HEK293T (cell line): ENCODE measurements at regions not wholly inside any gene's neighbourhood (a gene's known extent, or its start where the extent isn't known, plus 50 kb on each side); places are given as distances from the start of the nearest gene placed in this dataset.

Experiments
- CTCF ChIA-PET: fragments of 350-600 bp; formaldehyde crosslinking; extraction: SDS; loops from one replicate; lab custom pipeline; 2021; ENCODE audit warnings: antibody characterized with exemption, inconsistent platforms; lab: Yijun Ruan, JAX
- POLR2A ChIA-PET: fragments of 350-600 bp; formaldehyde crosslinking; extraction: SDS; loops from one replicate; lab custom pipeline; 2020; ENCODE audit warnings: antibody characterized with exemption, inconsistent platforms; lab: Yijun Ruan, JAX
- DNase-seq: peaks from one replicate; pipeline ENCODE4 v3.0.0; 2012; ENCODE audit warnings: mixed read lengths; ENCODE audit errors: extremely low spot score
- ARNT ChIP-seq: fragments of 450-650 bp; IDR thresholded peaks from 2 replicates; pipeline ENCODE4 v1.6.1; 2017; ENCODE audit warnings: mild to moderate bottlenecking
- BHLHE40 ChIP-seq: fragments of 450-650 bp; IDR thresholded peaks from 2 replicates; pipeline ENCODE4 v1.6.1; 2016; ENCODE audit warnings: mild to moderate bottlenecking, moderate library complexity, borderline replicate concordance
- CTBP1 ChIP-seq: fragments of 450-650 bp; IDR thresholded peaks from 2 replicates; pipeline ENCODE4 v1.6.1; 2016; ENCODE audit warnings: borderline replicate concordance
- ELF4 ChIP-seq: fragments of 450-650 bp; IDR thresholded peaks from 2 replicates; pipeline ENCODE4 v1.6.1; 2017; ENCODE audit warnings: antibody characterized with exemption
- FOXA1 ChIP-seq: fragments of 450-650 bp; IDR thresholded peaks from 2 replicates; pipeline ENCODE4 v1.6.1; 2016; ENCODE audit warnings: mild to moderate bottlenecking
- FOXK2 ChIP-seq: fragments of 450-650 bp; IDR thresholded peaks from 2 replicates; pipeline ENCODE4 v1.6.1; 2016; ENCODE audit warnings: mild to moderate bottlenecking
- FOXM1 ChIP-seq: fragments of 450-650 bp; IDR thresholded peaks from 2 replicates; pipeline ENCODE4 v1.6.1; 2017; ENCODE audit warnings: mild to moderate bottlenecking, borderline replicate concordance
- HDGF ChIP-seq: fragments of 450-650 bp; IDR thresholded peaks from 2 replicates; pipeline ENCODE4 v1.6.1; 2017; ENCODE audit warnings: antibody characterized with exemption, borderline replicate concordance
- L3MBTL2 ChIP-seq: fragments of 450-650 bp; conservative IDR thresholded peaks from 2 replicates; pipeline ENCODE4 v1.6.1; 2016; ENCODE audit warnings: mild to moderate bottlenecking
- LEF1 ChIP-seq: fragments of 450-650 bp; IDR thresholded peaks from 2 replicates; pipeline ENCODE4 v1.6.1; 2017; ENCODE audit warnings: mild to moderate bottlenecking, borderline replicate concordance
- NFRKB ChIP-seq: fragments of 450-650 bp; IDR thresholded peaks from 2 replicates; pipeline ENCODE4 v1.6.1; 2016; ENCODE audit warnings: mild to moderate bottlenecking, moderate library complexity
- PKNOX1 ChIP-seq: fragments of 450-650 bp; IDR thresholded peaks from 2 replicates; pipeline ENCODE4 v1.6.1; 2016
- SP1 ChIP-seq: fragments of 450-650 bp; IDR thresholded peaks from 2 replicates; pipeline ENCODE4 v1.6.1; 2017
- SUZ12 ChIP-seq: fragments of 450-650 bp; IDR thresholded peaks from 2 replicates; pipeline ENCODE4 v1.6.1; 2016; ENCODE audit warnings: mild to moderate bottlenecking
- TARDBP ChIP-seq: fragments of 450-650 bp; IDR thresholded peaks from 2 replicates; pipeline ENCODE4 v1.6.1; 2016
- ZNF384 ChIP-seq: fragments of 450-650 bp; IDR thresholded peaks from 2 replicates; pipeline ENCODE4 v1.6.1; 2016

- ChIA-PET CTCF (no interaction called here), POLR2A (no interaction called here)
- TF ChIP-seq CTBP1 (no peak), FOXA1 (no peak), SUZ12 (no peak), SP1 (no peak), NFRKB (no peak), FOXM1 (no peak), ZNF384 (no peak), LEF1 (no peak), ELF4 (no peak)
Observed at GRCh38 chr9:38342532-38342931, 50.0 kb upstream of the ALDH1B1 start.

GRCh38 chr9:38342096-38342495, 50.4 kb upstream of the ALDH1B1 start:
- TF ChIP-seq ELF4 = no peak
- TF ChIP-seq SP1 = no peak
- TF ChIP-seq BHLHE40 = no peak
- no peak for TF ChIP-seq FOXA1
- POLR2A ChIA-PET = no interaction called here
- DNase-seq = no peak
- CTCF ChIA-PET = no interaction called here

More at GRCh38 chr9:38342532-38342931, 50.0 kb upstream of the ALDH1B1 start:
- no peak for DNase-seq

GRCh38 chr9:38339496-38339895, 53.0 kb upstream of the ALDH1B1 start:
- POLR2A ChIA-PET = interaction anchor here (0.7 kb wide), 1 partner anchor 39 kb away, joined by 3 read pairs; no protein-coding TSS in a partner anchor
- CTCF ChIA-PET = no interaction called here
- TF ChIP-seq ELF4 (no peak), PKNOX1 (no peak), CTBP1 (no peak), FOXM1 (no peak)
- DNase-seq = no peak

GRCh38 chr9:38339087-38339486, 53.4 kb upstream of the ALDH1B1 start:
- ChIA-PET POLR2A (interaction anchor here (0.7 kb wide), 1 partner anchor 38 kb away, joined by 3 read pairs; no protein-coding TSS in a partner anchor), CTCF (no interaction called here)
- no peak for DNase-seq
- no peak for TF ChIP-seq ARNT
- no peak for TF ChIP-seq L3MBTL2
- TF ChIP-seq ELF4 = no peak
- TF ChIP-seq SP1 = no peak
- no peak for TF ChIP-seq NFRKB

- no peak for DNase-seq
- ChIA-PET POLR2A (no interaction called here), CTCF (no interaction called here)
- TF ChIP-seq ARNT (no peak), LEF1 (no peak), FOXK2 (no peak), SUZ12 (no peak), BHLHE40 (no peak), NFRKB (no peak), HDGF (no peak), FOXA1 (no peak), FOXM1 (no peak), SP1 (no peak)
Observed at GRCh38 chr9:38338342-38339018, 54.0 kb upstream of the ALDH1B1 start.

GRCh38 chr9:38337706-38338264, 54.7 kb upstream of the ALDH1B1 start:
- ChIA-PET CTCF (no interaction called here), POLR2A (no interaction called here)
- no peak for TF ChIP-seq L3MBTL2
- TF ChIP-seq TARDBP = no peak
- no peak for TF ChIP-seq ZNF384
- TF ChIP-seq BHLHE40 = no peak
- TF ChIP-seq ARNT = no peak
- DNase-seq = no peak

GRCh38 chr9:38337181-38337580, 55.3 kb upstream of the ALDH1B1 start:
- ChIA-PET CTCF (no interaction called here), POLR2A (no interaction called here)
- no peak for DNase-seq
- TF ChIP-seq LEF1 (no peak), ARNT (no peak)

- ChIA-PET CTCF (no interaction called here), POLR2A (no interaction called here)
- DNase-seq = no peak
- TF ChIP-seq LEF1 = no peak
- TF ChIP-seq HDGF = no peak
- TF ChIP-seq FOXA1 = no peak
- no peak for TF ChIP-seq FOXK2
- TF ChIP-seq NFRKB = no peak
- no peak for TF ChIP-seq ZNF384
- TF ChIP-seq CTBP1 = no peak
- TF ChIP-seq TARDBP = no peak
- no peak for TF ChIP-seq SP1
- no peak for TF ChIP-seq FOXM1
- no peak for TF ChIP-seq SUZ12
- TF ChIP-seq PKNOX1 = no peak
- TF ChIP-seq ELF4 = no peak
- no peak for TF ChIP-seq L3MBTL2
- TF ChIP-seq ARNT = no peak
- TF ChIP-seq BHLHE40 = no peak
Observed at GRCh38 chr9:38336341-38336740, 56.2 kb upstream of the ALDH1B1 start.
